ENCODE measurements at regions not wholly inside any gene's neighbourhood (a gene's known extent, or its start where the extent isn't known, plus 50 kb on each side); places are given as distances from the start of the nearest gene placed in this dataset.

DNA sequence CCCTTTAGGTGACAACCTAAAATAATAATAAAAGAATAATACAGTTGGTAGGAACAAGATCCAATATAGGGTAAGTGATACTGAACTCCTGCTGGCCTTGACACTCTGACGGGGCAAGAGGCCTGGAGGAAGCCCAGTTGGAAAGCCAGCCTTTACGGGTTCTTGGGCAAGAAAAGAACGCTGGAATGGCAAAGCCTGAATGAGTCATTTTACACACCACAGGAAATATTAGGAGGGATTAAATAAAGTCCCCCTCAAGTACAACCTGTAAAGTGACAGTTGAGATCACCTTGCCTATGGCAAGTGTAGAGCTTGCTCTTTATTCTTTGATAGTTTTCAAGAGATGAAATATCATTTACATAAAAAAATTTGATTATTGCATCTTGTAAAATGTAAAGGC, 244.5 kb upstream of the TLL1 start:
- TF ChIP-seq, protein P1, sequence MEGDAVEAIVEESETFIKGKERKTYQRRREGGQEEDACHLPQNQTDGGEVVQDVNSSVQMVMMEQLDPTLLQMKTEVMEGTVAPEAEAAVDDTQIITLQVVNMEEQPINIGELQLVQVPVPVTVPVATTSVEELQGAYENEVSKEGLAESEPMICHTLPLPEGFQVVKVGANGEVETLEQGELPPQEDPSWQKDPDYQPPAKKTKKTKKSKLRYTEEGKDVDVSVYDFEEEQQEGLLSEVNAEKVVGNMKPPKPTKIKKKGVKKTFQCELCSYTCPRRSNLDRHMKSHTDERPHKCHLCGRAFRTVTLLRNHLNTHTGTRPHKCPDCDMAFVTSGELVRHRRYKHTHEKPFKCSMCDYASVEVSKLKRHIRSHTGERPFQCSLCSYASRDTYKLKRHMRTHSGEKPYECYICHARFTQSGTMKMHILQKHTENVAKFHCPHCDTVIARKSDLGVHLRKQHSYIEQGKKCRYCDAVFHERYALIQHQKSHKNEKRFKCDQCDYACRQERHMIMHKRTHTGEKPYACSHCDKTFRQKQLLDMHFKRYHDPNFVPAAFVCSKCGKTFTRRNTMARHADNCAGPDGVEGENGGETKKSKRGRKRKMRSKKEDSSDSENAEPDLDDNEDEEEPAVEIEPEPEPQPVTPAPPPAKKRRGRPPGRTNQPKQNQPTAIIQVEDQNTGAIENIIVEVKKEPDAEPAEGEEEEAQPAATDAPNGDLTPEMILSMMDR (IDR thresholded peaks at IDR 0.05): no peak
- no peak for TF ChIP-seq EZH2phosphoT487 (IDR thresholded peaks at IDR 0.05)
